ENCODE measurements at regions not wholly inside any gene's neighbourhood (a gene's known extent, or its start where the extent isn't known, plus 50 kb on each side); places are given as distances from the start of the nearest gene placed in this dataset. TPM values are rescaled to one million over a fixed set of nuclear protein-coding genes. Genes with fewer than 3 reads are reported as not detected.

DNA sequence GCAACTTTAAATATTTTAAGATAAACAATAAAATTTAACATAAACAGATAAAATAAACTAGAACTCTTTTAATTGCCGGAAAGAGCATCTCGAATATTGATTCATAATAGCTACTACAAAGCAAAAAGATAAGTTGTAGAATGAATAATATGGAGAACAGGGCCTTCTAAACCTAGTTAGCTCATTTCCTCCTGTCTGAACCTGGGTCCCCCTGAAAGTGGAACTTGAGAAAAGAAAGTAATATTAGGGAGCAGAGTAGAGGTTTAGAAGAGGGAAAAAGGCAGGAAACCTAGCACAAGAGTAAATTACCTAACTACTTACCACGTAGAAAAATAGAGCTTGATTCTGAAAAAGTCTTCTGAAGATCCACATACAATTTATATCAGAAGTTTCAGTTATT, 80.7 kb upstream of the NETO1 start:
- no peak for DNase-seq (ENCODE audit: low spot score)
- no peak for TF ChIP-seq CTCF (IDR thresholded peaks at IDR 0.05)
- ATAC-seq (ENCODE audit: low FRiP score) = no peak

GRCh38 chr18:72942766-72943165, 75.0 kb upstream of the NETO1 start:
- no peak for TF ChIP-seq CTCF (IDR thresholded peaks at IDR 0.05)
- DNase-seq (ENCODE audit: low spot score) (no peak), ATAC-seq (ENCODE audit: low FRiP score) (no peak)

GRCh38 chr18:72940986-72941385, 73.2 kb upstream of the NETO1 start:
- TF ChIP-seq CTCF (IDR thresholded peaks at IDR 0.05) = no peak
- ATAC-seq (ENCODE audit: low FRiP score) = no peak

GRCh38 chr18:72940509-72940908, 72.7 kb upstream of the NETO1 start:
- ATAC-seq (ENCODE audit: low FRiP score) (no peak), DNase-seq (ENCODE audit: low spot score) (no peak)
- TF ChIP-seq CTCF (IDR thresholded peaks at IDR 0.05) = no peak

More at GRCh38 chr18:72940986-72941385, 73.2 kb upstream of the NETO1 start:
- DNase-seq (ENCODE audit: low spot score) = no peak

DNA sequence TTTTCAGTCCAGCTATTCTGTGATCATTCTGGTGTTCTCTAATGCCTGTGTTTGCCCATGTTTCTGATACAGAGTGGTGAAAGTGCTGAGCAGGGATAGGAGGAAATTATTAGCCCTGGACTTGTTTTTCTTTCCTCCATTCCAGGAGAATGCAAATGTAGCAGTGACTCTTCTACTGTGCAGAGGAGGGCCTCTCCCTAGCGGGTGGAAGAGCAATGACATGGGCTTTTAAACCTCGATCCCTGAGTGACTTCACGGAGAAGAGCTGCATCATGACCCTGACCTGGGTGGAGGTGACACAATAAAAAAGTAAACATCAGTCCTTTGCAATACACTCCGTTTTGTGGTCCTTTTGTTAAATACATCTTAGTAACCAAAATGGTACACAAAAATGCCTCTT, 68.0 kb upstream of the NETO1 start:
- DNase-seq (ENCODE audit: low spot score) (no peak), ATAC-seq (ENCODE audit: low FRiP score) (no peak)
- no peak for TF ChIP-seq CTCF (IDR thresholded peaks at IDR 0.05)

GRCh38 chr18:72922895-72923294, 55.1 kb upstream of the NETO1 start:
- no peak for TF ChIP-seq CTCF (IDR thresholded peaks at IDR 0.05)
- ATAC-seq (ENCODE audit: low FRiP score) = no peak
- DNase-seq (ENCODE audit: low spot score) = no peak

Small RNA genes in the stretch of these regions (small RNA-seq; reads per million reads assigned to genes)
- gene RN7SL401P = not detected

All from omental fat pad (tissue), 3 donors.